Iris pigment epithelial cell (primary cell): ENCODE measurements at regions not wholly inside any gene's neighbourhood (a gene's known extent, or its start where the extent isn't known, plus 50 kb on each side); places are given as distances from the start of the nearest gene placed in this dataset.

Experiments used
- DNase-seq: peaks from one replicate; pipeline ENCODE4 v3.0.0-alpha.2; 2011; ENCODE audit warnings: low read depth

DNA sequence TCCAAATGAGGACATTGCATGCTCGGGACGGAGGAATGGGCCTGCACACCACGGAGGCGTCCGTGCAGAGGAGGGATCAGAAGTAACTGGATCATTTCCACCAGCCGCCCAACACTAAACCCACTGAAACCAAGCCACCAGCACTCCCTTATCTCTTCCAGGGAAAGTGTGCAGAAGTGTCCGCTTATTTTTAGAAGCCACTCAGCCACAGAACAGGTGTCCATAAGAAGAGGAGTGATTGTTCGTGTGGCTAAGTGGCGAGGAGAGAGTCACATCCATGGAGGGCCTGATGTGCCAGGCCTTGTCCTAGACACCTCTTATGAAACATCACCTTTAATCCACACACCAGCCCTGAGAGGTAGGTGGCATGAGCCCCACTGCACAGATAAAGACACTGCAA, 407.9 kb upstream of the NPVF start:
- no peak for DNase-seq

DNA sequence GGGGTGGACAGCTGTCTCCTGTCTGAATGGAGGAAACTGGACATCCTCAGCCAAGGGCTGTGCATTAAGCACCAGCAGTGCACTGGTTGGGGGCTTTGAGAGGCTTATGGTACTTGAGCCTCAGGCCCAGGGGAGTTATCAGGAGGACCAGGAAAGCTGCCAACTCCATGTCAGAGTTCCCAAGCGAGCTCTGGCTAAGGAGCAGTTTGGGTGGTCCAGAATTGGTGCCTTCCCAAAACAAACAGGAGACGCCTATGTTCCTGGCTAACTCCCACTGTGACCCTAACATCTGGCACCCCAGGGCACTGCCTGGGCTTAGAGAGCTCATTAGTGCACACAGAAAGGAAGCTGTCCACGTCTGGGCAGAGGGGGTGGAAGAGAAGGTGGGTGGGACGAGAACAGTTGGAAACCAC, 408.6 kb upstream of the NPVF start:
- DNase-seq = no peak

DNA sequence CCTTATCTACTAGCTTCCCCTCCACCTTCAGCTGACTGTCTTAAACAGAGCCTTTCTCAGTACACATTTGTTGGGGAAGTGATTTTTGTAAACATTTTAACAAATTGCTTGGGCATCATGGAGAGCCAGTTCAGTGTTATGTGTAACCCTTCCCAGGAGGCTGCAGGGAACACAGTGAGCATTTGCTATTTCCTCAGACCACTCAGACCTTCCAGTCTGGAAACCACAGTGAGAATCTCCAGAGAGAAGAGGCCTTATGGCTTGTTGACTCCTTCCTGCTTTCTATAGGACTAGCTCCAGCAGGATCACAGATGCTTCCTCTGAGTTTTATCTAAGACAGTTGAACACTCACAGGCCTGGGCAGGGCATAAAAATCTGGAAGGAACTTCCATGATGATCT, 409.8 kb upstream of the NPVF start:
- no peak for DNase-seq

DNA sequence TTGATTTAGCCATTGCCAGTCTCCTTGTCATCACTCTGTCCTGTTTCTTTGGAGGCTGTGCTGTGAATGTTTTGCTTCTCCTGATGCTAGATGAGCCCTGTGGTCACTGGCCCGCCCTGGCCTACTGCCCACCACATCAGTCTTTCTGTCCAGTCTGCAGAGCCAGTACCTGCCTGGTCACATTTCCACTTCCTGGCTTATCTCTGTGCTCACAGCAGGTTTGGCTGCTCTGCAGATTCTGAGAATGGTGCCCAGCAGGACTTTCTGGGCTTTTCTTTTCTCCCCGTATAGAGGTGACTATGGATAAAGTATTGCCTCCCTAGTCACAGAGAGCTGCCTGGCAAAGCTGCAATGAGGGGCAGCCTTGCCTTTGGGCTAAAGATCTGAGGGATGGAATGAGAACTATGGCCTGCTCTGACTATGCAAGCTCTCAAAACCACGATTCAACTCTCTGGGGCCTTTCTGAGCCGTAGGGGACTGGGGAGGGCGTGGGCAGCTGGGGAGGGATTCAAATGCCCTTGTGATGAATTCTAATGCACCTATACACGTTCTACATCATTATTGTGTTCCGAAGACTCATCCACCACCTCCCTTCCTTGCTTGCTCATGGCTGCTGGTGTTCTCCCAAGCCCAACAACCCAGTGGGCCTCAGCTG, 410.4 kb upstream of the NPVF start:
- no peak for DNase-seq

DNA sequence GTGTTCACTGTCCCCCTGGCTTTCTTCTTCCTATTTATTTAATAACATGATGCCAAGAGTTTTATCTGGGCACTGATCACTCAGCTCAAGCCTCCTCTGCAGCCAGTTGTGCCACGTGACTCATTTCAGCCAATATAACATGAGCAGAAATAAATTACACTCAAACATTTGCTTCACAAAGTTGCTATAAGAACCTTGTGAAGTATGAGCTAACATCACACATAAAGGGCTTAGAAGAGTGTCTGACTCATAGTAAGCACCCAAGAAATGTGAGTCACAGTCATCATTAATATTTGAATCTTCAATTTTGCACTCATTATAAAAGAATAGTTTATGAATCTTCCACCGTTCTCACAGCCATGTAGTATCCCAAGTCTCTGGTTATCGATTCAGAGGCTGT, 414.6 kb upstream of the NPVF start:
- peak; percentile 9 for DNase-seq

DNA sequence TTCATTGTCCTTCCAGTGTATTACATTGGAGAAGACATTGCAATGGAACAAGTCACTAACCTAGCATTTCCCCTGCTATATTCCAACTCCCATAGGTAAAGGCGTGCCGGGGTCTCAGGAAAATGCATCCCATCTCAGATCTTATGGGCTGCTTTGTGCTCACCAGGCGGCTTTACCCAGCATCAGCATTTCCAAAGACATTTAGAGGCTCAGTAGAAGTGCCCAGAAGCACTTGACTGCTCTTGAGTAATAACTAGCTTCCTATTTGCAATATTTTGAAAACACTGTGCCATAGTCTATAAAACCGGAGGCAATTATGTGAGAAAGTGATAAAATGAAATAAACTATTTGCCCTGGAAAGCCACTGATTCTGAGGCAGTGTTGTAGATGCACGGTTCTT, 415.0 kb upstream of the NPVF start:
- no peak for DNase-seq

DNA sequence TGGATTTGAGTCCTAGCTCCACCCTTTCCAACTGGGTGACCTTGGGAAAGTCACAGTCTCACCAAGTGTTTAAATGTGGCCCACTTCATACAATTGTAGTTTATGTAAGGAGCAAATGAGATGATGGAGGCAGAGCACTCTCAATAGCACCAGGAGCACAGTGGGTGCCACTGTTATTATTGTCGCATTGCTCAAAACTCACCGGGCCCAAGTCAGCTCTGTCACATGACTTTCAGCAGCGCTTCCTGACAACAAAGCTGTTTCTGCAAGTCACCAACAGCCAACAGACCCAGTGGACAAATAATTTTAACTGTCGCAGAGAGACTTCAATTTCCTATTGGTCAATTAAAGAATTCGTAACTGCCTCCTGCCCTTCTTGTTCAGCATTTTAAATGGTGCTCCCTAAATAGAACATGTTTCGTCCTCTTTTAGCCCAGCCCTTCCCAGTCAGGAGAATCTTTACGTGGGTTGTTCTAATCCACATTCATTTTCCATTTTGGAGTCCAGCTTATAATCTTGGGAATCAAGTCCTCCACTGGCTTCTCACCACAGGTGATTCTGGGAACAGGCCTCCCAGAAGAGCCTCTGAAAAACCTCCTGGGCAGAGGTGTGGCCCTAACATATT, 415.6 kb upstream of the NPVF start:
- no peak for DNase-seq

DNA sequence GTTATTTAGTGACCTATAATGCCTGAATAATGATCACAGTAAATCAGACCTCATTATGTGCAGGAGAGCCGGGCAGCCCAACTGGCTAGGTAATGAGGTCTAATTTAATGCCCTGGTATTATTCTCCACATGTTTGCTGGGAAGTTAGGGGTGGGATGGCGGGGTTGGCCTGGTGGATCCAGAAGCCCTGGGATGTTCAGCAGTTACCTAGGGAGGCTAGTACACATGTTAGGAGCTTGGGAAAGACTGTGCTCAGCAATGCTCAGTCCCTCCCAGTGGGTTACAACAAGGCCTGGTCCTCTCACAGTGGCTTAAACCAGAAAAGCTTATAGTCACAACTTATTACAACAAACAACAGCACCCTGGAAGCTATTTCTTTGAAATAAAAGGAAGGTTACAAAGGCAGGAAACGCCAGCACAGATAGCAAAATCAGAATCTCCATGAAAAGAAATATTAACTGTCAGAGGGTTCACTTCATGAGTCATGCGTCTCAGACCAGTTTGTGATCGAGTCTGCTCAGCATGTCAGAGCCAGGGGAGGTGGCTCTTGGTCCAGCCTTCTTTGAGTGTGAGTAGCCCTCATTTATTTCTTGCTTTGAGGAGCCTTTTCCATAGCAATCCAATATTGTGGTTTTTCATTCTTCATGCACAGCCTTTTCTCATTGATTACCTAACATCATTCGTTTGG, 418.6 kb upstream of the NPVF start:
- DNase-seq = no peak

DNA sequence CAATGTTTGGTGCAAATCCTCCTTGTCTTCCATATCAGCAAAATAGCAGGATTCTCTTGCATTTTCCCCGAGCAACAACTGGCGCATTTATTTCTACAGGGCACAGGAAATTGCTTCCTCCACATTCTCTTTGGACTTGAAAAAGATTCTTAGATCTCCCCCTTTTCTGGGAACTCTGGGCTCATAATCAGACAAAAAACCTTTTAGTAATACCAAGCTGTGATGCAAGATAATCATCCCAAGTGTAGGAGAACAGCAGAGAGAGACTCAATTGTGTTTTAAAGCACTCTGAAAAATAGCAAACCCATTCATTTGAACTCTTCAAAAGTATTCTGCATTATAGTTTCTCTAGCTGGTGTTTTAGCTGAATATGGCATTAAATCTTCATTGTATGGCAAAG, 419.6 kb upstream of the NPVF start:
- no peak for DNase-seq

DNA sequence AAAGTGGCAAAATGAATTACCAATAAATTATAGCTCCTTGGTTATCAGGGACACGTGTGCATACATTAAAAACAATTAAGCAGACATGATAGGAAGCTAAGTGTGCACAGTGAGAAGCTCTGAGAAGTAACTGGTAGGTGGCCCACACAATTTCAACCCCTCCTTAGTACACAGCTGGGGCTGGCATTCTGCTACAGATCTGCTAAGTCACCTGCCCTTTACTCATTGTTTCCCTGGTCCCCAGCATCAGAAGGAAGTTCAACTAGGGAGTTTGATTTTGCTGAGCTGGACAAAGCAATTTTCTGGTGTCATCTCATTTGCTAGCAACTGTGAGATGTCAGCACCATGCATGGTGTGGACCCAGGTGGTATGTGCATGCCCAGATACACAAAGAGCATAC, 424.1 kb upstream of the NPVF start:
- DNase-seq = no peak

DNA sequence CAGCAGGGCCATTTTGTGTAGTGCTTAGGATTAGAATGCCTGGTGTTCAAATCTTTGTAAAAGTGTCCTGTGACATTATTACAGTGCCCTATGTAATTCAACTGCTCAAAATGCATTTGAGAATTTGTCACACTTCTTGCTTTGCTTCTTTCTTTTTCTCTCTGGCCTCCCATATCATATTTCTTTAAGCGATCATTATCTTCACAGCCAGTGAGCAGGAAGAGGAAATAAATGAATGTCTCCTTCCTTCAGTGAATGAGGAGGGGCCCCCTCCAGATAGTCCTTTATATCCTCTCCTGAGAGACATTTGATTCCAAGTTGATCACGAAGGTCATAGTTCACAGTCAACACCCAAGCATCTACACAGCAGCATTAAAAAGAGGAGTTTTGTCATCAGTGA, 425.1 kb upstream of the NPVF start:
- no peak for DNase-seq

DNA sequence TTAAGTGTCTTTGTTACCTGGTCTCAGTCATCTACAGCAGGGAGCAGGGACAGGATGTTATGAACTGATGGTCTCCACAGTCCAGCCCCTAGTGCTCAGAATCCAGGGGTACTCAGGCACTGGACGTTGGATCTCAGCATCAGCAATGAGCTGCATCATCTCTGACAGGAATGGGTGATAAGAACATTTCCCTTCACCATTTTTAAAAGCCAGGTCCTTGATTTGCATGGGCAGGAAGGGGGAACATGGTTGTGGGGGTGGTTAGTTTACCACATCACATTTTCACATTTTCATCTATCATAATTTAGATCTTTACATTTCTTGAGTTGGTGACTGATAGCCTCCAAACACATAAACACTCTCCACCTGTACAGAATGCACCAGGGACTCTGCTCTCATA, 427.8 kb upstream of the NPVF start:
- DNase-seq = no peak

DNA sequence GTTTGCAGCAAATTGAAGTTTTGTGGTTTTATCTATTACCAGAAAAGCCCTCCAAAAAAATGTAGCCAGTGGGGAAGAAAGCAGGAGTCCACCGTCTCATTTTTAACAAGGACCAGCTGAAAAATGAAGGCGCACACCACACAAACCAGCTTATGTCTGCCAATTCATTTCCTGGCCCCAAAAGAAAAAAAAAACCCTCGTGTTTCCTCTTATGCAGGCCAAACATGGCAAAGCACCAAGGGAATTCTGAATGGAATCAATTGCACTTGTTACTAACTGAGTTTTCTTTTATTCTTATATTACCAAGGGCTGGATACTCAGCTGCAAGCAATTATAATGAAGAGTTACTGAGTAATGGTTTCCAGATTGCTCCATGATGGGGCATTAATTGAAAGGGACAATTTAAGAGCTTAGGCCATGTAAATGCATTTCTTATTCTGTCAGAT, 428.3 kb upstream of the NPVF start:
- no peak for DNase-seq

DNA sequence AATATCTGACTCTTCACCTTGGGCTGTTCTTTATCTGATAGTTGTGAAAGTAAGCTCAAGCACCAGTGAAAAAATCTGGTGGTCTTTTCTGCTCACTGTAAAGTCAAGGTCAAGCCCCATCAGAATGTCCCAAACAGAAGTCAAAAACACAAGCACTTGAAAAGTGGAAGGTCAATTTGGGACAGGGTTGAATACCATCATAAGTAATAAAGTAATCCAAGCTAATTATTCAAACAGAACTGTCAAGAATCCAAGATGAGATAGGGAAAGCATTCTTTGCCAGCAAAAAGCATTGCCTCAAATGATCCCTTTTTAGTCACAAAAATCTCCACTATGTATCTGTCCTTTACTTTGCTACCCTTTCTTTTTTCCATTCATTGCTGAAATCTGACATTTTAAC, 430.1 kb upstream of the NPVF start:
- no peak for DNase-seq

DNA sequence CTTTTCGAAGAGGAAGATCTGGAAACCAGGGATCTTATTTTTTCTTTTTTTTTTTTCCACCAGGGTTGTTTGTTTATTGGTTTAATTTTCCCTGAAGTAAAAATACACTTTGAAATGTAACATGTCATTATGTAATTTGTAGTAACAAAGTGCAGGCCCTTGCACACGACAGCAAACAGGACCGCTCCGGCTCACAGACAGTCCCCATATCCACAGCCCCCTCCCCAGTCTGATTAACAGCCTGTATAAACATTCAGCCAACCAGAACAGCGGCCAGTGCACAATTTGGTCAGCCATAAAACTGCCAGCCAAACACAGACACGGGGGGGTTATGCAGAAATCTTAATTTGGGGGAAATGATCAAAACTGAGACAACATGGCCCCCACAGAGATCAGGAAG, 431.6 kb upstream of the NPVF start:
- no peak for DNase-seq

DNA sequence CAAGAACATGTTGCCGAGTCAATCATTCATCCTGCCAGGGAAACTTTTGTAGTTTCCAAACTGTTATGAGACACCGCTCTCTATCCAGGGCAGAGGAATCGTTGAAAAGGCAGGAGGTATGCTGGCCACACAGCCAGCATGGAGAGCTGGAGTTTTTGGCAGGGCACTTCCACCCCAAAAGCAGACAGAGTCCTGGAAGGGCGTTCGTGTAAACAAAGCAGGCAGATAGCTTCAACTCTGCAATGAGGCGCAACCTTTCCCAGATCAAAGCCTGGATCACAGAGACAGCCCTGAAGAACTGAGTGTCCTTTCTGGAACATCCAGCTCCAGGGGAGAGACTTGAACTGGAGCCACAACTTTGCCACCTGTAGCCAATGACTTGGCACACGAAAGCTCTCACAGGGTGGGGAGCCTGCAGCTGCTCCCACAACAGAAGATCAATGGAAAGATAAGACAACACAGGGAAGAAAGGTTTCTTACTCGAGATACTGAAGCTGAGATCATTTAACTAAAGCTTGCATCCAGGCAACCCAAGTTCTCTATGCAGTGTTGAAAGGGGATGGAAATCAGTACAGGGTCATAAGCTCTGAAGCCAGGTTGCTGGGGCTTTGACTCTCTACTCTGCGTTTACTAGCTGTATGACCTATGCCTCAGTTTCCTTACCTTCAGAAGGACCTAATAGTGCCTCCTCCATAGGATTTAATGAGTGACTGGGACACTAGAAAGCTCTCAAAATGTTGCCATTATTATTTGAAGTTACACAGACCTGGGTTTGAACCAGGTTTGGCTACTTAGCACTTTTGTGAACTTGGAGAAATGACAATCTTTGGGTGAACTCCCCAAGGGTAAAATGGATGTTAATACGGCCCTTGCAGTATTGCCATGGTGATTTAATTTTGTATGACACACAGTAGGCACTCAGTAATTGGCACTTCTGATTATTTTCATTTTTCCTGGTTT, 434.8 kb upstream of the NPVF start:
- no peak for DNase-seq

DNA sequence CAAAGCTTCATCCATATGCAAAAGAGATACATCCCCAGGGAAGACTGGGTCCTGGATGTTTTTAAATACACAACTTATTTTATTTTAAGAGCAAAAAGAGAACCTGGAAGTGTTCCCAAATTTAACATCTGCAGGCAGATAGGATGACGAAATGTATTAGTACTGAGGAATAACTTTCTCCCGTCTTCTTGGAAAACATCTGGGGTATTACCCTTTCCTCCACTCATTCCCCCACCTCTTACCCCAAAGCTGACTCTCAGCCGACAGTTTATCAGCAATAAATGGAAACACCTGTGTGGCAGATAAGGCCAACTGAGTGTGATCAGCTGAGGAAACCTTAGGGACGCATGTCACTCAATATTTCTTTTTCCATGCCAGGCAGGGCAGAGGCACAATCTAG, 435.6 kb upstream of the NPVF start:
- no peak for DNase-seq

DNA sequence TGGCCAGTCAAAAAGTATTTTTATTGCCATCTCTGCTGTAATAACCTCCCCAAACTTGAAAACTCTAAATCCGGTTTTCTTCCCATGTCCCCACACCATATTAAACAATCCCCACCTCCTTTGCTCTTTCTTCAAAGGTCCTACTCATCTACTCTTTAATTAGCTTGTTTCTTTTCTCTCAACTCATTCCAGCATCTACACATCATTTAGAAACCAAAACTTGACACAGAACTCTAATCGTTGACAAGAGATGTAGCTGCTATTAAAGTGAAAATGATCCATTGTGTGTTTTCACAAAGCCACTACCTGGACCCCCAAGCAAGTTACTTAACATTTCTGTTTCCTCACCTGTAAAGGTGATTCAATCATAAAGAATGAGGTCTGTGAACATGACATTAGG, 436.3 kb upstream of the NPVF start:
- no peak for DNase-seq

DNA sequence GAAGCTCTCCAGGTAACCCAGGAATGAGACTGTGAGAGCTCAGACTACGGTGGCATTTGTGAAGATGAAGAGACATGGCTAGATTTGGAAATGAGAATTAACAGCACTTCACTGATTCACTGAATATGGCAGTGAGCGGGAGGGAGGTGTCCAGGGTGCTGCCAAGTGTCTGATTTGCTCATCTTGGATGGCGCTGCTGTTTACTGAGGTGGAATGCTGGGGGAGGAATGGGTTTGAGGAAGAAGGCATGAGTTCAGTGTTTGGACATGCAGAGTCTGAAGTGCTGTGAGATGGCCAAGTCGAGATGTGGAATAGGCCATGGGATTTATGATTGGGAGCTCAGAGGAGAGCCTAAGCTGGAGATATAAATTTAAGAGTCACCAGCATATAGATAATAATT, 437.1 kb upstream of the NPVF start:
- no peak for DNase-seq

DNA sequence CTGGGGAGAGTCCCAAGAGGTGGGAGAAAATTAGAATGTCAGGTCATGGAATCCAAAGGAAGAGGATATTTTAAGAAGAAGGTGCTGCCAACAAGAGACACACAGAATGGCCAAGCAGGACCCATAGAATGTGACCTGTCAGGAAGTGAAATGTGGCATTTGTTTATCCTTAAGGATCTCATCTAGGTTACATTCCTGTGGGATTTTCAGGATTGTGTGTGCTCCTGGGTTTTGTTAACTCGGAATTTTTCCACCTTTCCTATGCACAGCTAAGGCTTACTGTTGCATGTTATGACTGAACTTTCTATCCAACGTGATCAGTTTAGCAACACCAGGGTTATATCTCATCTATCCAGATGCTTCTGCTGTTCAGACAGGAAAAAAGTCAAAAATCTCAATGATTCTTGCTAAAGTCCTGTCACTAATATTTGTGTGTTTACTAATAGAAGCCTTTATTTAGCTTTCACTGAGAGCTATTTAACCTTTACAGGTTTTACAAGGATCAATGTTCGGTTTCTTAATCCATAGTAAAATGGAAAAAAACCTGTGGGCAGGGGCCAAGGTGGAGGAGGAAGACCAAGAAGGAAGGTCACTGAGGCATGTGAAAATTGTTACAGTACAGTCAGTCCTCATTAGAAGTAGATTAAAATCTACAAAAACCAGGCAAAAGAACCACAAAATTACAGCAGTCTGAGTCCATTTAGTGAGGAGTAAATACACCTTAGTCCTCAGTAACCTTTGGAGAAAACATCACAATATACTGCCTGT, 437.8 kb upstream of the NPVF start:
- no peak for DNase-seq

DNA sequence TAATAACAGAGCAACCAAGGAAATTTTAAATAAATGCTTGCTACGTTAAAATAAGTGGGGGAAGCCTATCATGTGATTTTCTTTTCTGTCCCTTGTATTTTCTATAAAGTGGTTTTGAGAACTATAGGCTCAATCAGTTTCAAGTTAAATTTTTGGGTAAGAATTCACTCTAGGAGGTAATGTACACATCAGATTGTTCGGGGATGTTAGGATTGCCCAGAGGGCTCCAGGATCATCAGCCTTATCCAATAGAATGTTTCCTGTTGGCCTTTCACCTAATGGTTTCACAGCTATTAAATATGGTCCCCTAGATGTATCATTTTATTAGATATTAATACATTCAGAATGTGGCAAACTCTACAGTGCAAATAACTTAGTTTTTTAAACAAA, 438.4 kb upstream of the NPVF start:
- no peak for DNase-seq

DNA sequence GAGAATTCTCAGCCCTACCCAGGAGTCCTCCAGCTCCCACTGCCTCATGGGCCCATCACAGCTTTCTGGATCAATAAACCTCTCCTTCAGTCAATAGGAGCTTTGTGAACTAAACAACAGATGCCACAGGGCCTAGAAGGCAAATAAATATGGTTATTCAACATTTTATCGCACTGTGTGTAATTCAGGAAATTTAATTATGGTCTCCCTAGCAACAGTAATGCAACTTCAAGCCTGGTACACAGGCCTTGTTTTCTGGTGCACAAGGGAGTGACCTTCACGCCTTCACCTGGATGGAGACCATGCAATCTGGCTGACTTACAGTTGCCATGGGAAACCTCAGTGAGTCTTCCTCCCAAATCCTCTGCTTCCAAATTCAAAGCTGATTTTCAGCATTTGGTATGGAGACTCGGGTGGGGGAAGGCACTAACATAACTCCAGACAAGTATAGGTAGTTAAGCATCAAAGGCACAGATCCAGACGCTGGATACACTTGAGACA, 441.0 kb upstream of the NPVF start:
- DNase-seq = no peak
